H1 (cell line): ENCODE measurements at regions not wholly inside any gene's neighbourhood (a gene's known extent, or its start where the extent isn't known, plus 50 kb on each side); places are given as distances from the start of the nearest gene placed in this dataset.

Experiments
- CTCF ChIA-PET: fragments of 300-600 bp; sonication (Branson Sonifier 250); formaldehyde crosslinking; loops from one replicate; lab custom pipeline; 2021; ENCODE audit not compliant: partially characterized antibody; lab: Charles Lee
- POLR2A ChIA-PET: fragments of 300-600 bp; sonication (Branson Sonifier 250); formaldehyde crosslinking; loops from one replicate; lab custom pipeline; 2021; ENCODE audit warnings: inconsistent platforms; ENCODE audit not compliant: partially characterized antibody; lab: Charles Lee
- DNase-seq, 2 experiments: peaks; one replicate each; pipeline versions ENCODE4 v3.0.0 to v3.0.0-alpha.2; 2010 to 2022; ENCODE audit warnings: low spot score in 2 of 2, low read depth in 1 of 2, mixed read lengths in 1 of 2
- FAIRE-seq: peaks from 2 replicates; lab custom pipeline; 2011; peaks lifted over from hg19 to GRCh38; lab: Jason Lieb, UNC
- H2AFZ ChIP-seq: 2 replicates; pipeline ENCODE4 v1.8.1; 2012; ENCODE audit warnings: low read length, inconsistent platforms
- H2AK5ac ChIP-seq: 2 replicates; pipeline ENCODE4 v1.6.1; 2013; ENCODE audit warnings: low read depth, low read length
- H2BK120ac ChIP-seq: replicated peaks from 2 replicates; pipeline ENCODE3; 2013; ENCODE audit warnings: low read depth, low read length, inconsistent platforms
- H2BK12ac ChIP-seq: 2 replicates; pipeline ENCODE4 v1.6.1; 2013; ENCODE audit warnings: low read depth, low read length
- H2BK15ac ChIP-seq: 2 replicates; pipeline ENCODE4 v1.6.1; 2013; ENCODE audit warnings: low read length
- H2BK20ac ChIP-seq: 2 replicates; pipeline ENCODE4 v1.6.1; 2013; ENCODE audit warnings: low read length
- H2BK5ac ChIP-seq: 2 replicates; pipeline ENCODE4 v1.6.1; 2013; ENCODE audit warnings: low read depth, low read length
- H3K14ac ChIP-seq: 2 replicates; pipeline ENCODE4 v1.6.1; 2013; ENCODE audit warnings: inconsistent platforms; ENCODE audit not compliant: insufficient read length
- H3K18ac ChIP-seq: 2 replicates; pipeline ENCODE4 v1.6.1; 2013; ENCODE audit warnings: low read length; ENCODE audit errors: extremely low read depth
- H3K23ac ChIP-seq: 2 replicates; pipeline ENCODE4 v1.6.1; 2013; ENCODE audit warnings: inconsistent platforms; ENCODE audit not compliant: insufficient read length
- H3K23me2 ChIP-seq: 2 replicates; pipeline ENCODE4 v1.6.1; 2013; ENCODE audit warnings: low read depth, low read length
- H3K27ac ChIP-seq: 2 replicates; pipeline ENCODE4 v1.6.1; 2011; ENCODE audit warnings: low read depth, low read length, inconsistent platforms
- H3K27me3 ChIP-seq, 4 experiments: replicated peaks in 1 of 4; 1 replicate in 1 of 4; 2 replicates in 3 of 4; pipeline versions ENCODE4 v1.6.1 to v1.8.1; 2011 to 2013; ENCODE audit warnings: low read length in 3 of 4, mild to moderate bottlenecking in 3 of 4, inconsistent platforms in 2 of 4, mixed read lengths in 2 of 4, moderate library complexity in 1 of 4; ENCODE audit not compliant: control insufficient read depth in 3 of 4, insufficient read depth in 3 of 4; ENCODE audit errors: extremely low read depth in 1 of 4
- H3K36me3 ChIP-seq, 4 experiments: 2 replicates each; pipeline versions ENCODE4 v1.6.1 to v1.8.1; 2011 to 2013; ENCODE audit warnings: mild to moderate bottlenecking in 4 of 4, low read length in 3 of 4, moderate library complexity in 2 of 4, control low read depth in 1 of 4, inconsistent platforms in 1 of 4; ENCODE audit not compliant: insufficient read depth in 4 of 4, control insufficient read depth in 2 of 4
- H3K4ac ChIP-seq: replicated peaks from 2 replicates; pipeline ENCODE3; 2013; ENCODE audit warnings: low read length, low read depth, mixed read lengths, inconsistent platforms; ENCODE audit not compliant: insufficient read length
- H3K4me1 ChIP-seq, 4 experiments: replicated peaks in 1 of 4; 1 replicate in 1 of 4; 2 replicates in 3 of 4; pipeline versions ENCODE4 v1.6.1 to v1.8.1; 2011 to 2013; ENCODE audit warnings: low read length in 3 of 4, inconsistent platforms in 2 of 4, mixed read lengths in 1 of 4; ENCODE audit not compliant: insufficient read depth in 4 of 4, control insufficient read depth in 3 of 4
- H3K4me2 ChIP-seq, 2 experiments: 2 replicates each; pipeline versions ENCODE4 v1.6.1 to v1.8.1; 2011 to 2013; ENCODE audit warnings: low read depth in 2 of 2, low read length in 2 of 2, control low read depth in 1 of 2, inconsistent platforms in 1 of 2, mild to moderate bottlenecking in 1 of 2; ENCODE audit not compliant: insufficient read depth in 1 of 2
- H3K4me3 ChIP-seq, 4 experiments: fragments of 200-600, 300-600 bp in 1 of 4; sonication (generic), shearing (Covaris generic), sonication (Bioruptor Twin) in 1 of 4; 2 replicates each; pipeline versions ENCODE4 v1.5.1 to v1.8.1; 2011 to 2016; ENCODE audit warnings: low read length in 4 of 4, low read depth in 3 of 4, control low read depth in 2 of 4, inconsistent platforms in 2 of 4, mild to moderate bottlenecking in 2 of 4, mixed read lengths in 1 of 4, moderate library complexity in 1 of 4; ENCODE audit not compliant: insufficient read depth in 2 of 4; ENCODE audit errors: extremely low read depth in 1 of 4
- H3K56ac ChIP-seq: replicated peaks from 2 replicates; pipeline ENCODE3; 2013; ENCODE audit warnings: low read depth, mild to moderate bottlenecking, mixed read lengths, low read length, inconsistent platforms; ENCODE audit not compliant: insufficient read length
- H3K79me1 ChIP-seq: 2 replicates; pipeline ENCODE4 v1.6.1; 2013; ENCODE audit warnings: low read depth, low read length, control low read depth
- H3K79me2 ChIP-seq, 2 experiments: 2 replicates each; pipeline versions ENCODE4 v1.6.1 to v1.8.1; 2012 to 2013; ENCODE audit warnings: low read length in 2 of 2, mild to moderate bottlenecking in 2 of 2, inconsistent platforms in 1 of 2; ENCODE audit not compliant: insufficient read depth in 2 of 2, control insufficient read depth in 1 of 2
- H3K9ac ChIP-seq, 4 experiments: replicated peaks in 1 of 4; 1 replicate in 1 of 4; 2 replicates in 3 of 4; pipeline versions ENCODE4 v1.6.1 to v1.8.1; 2011 to 2013; ENCODE audit warnings: low read depth in 3 of 4, low read length in 3 of 4, control low read depth in 2 of 4, mild to moderate bottlenecking in 2 of 4, moderate library complexity in 2 of 4, inconsistent platforms in 1 of 4; ENCODE audit errors: extremely low read depth in 1 of 4
- H3K9me3 ChIP-seq, 2 experiments: 2 replicates each; pipeline versions ENCODE4 v1.6.1 to v1.8.1; 2012 to 2013; ENCODE audit warnings: mild to moderate bottlenecking in 2 of 2, moderate library complexity in 2 of 2, control low read depth in 1 of 2, inconsistent platforms in 1 of 2, low read depth in 1 of 2, low read length in 1 of 2, mixed read lengths in 1 of 2; ENCODE audit not compliant: insufficient read depth in 2 of 2
- H4K20me1 ChIP-seq, 2 experiments: replicated peaks in 1 of 2; 2 replicates each; pipeline versions ENCODE3 to v1.8.1; 2011 to 2013; ENCODE audit warnings: inconsistent platforms in 2 of 2, low read length in 2 of 2, mild to moderate bottlenecking in 1 of 2; ENCODE audit not compliant: insufficient read depth in 2 of 2, control insufficient read depth in 1 of 2
- H4K5ac ChIP-seq: 2 replicates; pipeline ENCODE4 v1.6.1; 2013; ENCODE audit warnings: low read length, low read depth, mixed read lengths, inconsistent platforms; ENCODE audit not compliant: insufficient read length
- H4K8ac ChIP-seq: 2 replicates; pipeline ENCODE4 v1.8.0; 2013; ENCODE audit warnings: mild to moderate bottlenecking, moderate library complexity, low read length, inconsistent platforms; ENCODE audit not compliant: insufficient read depth; ENCODE audit errors: extremely low read depth
- H4K91ac ChIP-seq: replicated peaks from 2 replicates; pipeline ENCODE3; 2013; ENCODE audit warnings: low read length, mixed read lengths, inconsistent platforms; ENCODE audit not compliant: insufficient read length
- ASH2L ChIP-seq: fragments of 200-600, 300-600 bp; sonication (generic); IDR thresholded peaks from one replicate; pipeline ENCODE4 v1.7.1; 2017; ENCODE audit warnings: low read length
- CTBP2 ChIP-seq: IDR thresholded peaks from 2 replicates; pipeline ENCODE4 v1.7.0; 2011; ENCODE audit warnings: borderline replicate concordance, mild to moderate bottlenecking, moderate library complexity, mixed read lengths, low read length; ENCODE audit not compliant: insufficient read depth, insufficient read length
- SP1 ChIP-seq: IDR thresholded peaks from 2 replicates; pipeline ENCODE4 v1.6.1; 2011; ENCODE audit warnings: low read depth, low read length
- SP2 ChIP-seq: IDR thresholded peaks from 2 replicates; pipeline ENCODE4 v1.6.1; 2012; ENCODE audit warnings: mild to moderate bottlenecking, low read length, inconsistent platforms
- TAF1 ChIP-seq: IDR thresholded peaks from 2 replicates; pipeline ENCODE4 v1.6.1; 2011; ENCODE audit warnings: mild to moderate bottlenecking, low read depth, low read length
- WGBS, 2 experiments: shearing (Covaris generic) in 1 of 2; methylation state at CpG; one replicate each; pipeline versions ENCODE4 v1.1.6 to v1.1.7; 2013 to 2015; ENCODE audit warnings: low lambda C conversion rate in 2 of 2, mixed read lengths in 2 of 2, inconsistent platforms in 1 of 2, low coverage in 1 of 2, missing lambda C conversion rate in 1 of 2; ENCODE audit not compliant: insufficient replicate concordance in 2 of 2, insufficient coverage in 1 of 2, insufficient read length in 1 of 2; ENCODE audit errors: extremely low coverage in 1 of 2, missing lambda C conversion rate in 1 of 2; 5-methylcytosine and 5-hydroxymethylcytosine counted together

DNA sequence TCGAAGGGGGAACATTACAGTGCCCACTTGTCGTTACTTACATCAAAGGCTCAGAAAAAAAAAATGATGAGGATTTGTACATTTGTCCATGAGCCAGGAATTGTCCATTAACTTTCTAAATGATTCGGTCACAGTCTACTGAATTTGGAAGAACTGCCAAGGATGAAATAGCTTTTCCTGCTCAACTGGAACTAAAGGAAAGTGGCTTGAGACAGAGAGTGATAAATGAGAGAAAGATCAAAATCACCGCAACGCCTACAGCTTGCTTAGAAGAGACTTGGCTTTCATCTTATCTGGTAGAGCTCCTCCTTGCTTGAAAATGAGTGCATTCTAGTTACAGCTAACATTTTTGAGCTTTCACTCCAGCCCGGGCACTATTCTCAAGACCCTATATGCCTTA is 55.5 kb upstream of the ADGRG2 start:
- no peak for DNase-seq
- CTCF ChIA-PET = interaction anchor here (0.8 kb wide), 1 partner anchor 17 kb away, joined by 4 read pairs; no protein-coding TSS in a partner anchor
- H2BK5ac ChIP-seq = no peak overlapping the region
- TF ChIP-seq TAF1 (no peak), SP2 (no peak), ASH2L (no peak), CTBP2 (no peak), SP1 (no peak)

More for the DNA sequence above, 55.5 kb upstream of the ADGRG2 start:
- H3K9ac ChIP-seq = no peak overlapping the region
- H4K20me1 ChIP-seq = no peaks in the 10 kb centered on the region
- no peak overlapping the region for H2BK12ac ChIP-seq
- no peaks in the 10 kb centered on the region for H3K23me2 ChIP-seq
- POLR2A ChIA-PET = no interaction called here
- 91% methylated on average over 6 of the region's 6 CpGs; no CpG with 5 or more reads in 1 of the 2 experiments for whole genome bisulfite sequencing, 2 experiments
- H3K4me3 ChIP-seq = no peak overlapping the region
- no peak overlapping the region for H4K91ac ChIP-seq
- no peaks in the 10 kb centered on the region for H3K4me1 ChIP-seq
- no peak for FAIRE-seq
- no peak overlapping the region for H3K14ac ChIP-seq
- no peaks in the 10 kb centered on the region for H3K79me2 ChIP-seq
- H4K5ac ChIP-seq = no peak overlapping the region
- H3K4ac ChIP-seq = no peak overlapping the region
- no peak overlapping the region for H3K23ac ChIP-seq
- H3K4me2 ChIP-seq = no peak overlapping the region
- no peaks in the 10 kb centered on the region for H3K36me3 ChIP-seq
- no peaks in the 10 kb centered on the region for H3K27me3 ChIP-seq
- no peak overlapping the region for H2AFZ ChIP-seq
- no peak overlapping the region for H2BK15ac ChIP-seq
- H2BK120ac ChIP-seq = no peak overlapping the region
- H3K79me1 ChIP-seq = no peaks in the 10 kb centered on the region
- no peak overlapping the region for H2BK20ac ChIP-seq
- no peak overlapping the region for H3K27ac ChIP-seq
- no peak overlapping the region for H4K8ac ChIP-seq
- no peak overlapping the region for H3K56ac ChIP-seq
- no peak overlapping the region for H3K18ac ChIP-seq
- no peak overlapping the region for H2AK5ac ChIP-seq
- no peaks in the 10 kb centered on the region for H3K9me3 ChIP-seq
